CD14-positive monocyte (primary cell): ENCODE measurements at regions not wholly inside any gene's neighbourhood (a gene's known extent, or its start where the extent isn't known, plus 50 kb on each side); places are given as distances from the start of the nearest gene placed in this dataset.

ENCODE experiments used
- DNase-seq, 3 donors: peaks; one replicate each; pipeline ENCODE4 v3.0.0-alpha.2; 2011 to 2022
- H2AFZ ChIP-seq: 2 replicates; pipeline ENCODE4 v1.6.0; 2012; ENCODE audit warnings: mild to moderate bottlenecking, low read depth, low read length, inconsistent platforms; ENCODE audit not compliant: insufficient read depth, poor library complexity, severe bottlenecking
- H3K27ac ChIP-seq, 2 donors: 1 replicate in 1 of 2; 2 replicates in 1 of 2; pipeline ENCODE4 v1.5.1; 2012 to 2013; ENCODE audit warnings: low read length in 2 of 2, control low read depth in 1 of 2, inconsistent platforms in 1 of 2, low read depth in 1 of 2, mild to moderate bottlenecking in 1 of 2
- H3K27me3 ChIP-seq, 2 donors: one replicate each; pipeline versions ENCODE4 v1.6.0 to v1.6.1; 2011 to 2013; ENCODE audit warnings: low read length in 2 of 2; ENCODE audit not compliant: control insufficient read depth in 2 of 2, insufficient read depth in 2 of 2
- H3K36me3 ChIP-seq, 2 donors: replicated peaks in 1 of 2; 1 replicate in 1 of 2; 2 replicates in 1 of 2; pipeline versions ENCODE4 v1.5.1 to v1.6.1; 2012 to 2013; ENCODE audit warnings: low read length in 2 of 2, control low read depth in 1 of 2, inconsistent platforms in 1 of 2, mild to moderate bottlenecking in 1 of 2; ENCODE audit not compliant: insufficient read depth in 2 of 2, control insufficient read depth in 1 of 2
- H3K4me1 ChIP-seq, 2 donors: 1 replicate in 1 of 2; 2 replicates in 1 of 2; pipeline versions ENCODE4 v1.5.1 to v1.6.1; 2012 to 2013; ENCODE audit warnings: low read length in 2 of 2, control low read depth in 1 of 2, inconsistent platforms in 1 of 2, mild to moderate bottlenecking in 1 of 2, moderate library complexity in 1 of 2; ENCODE audit not compliant: insufficient read depth in 2 of 2, control insufficient read depth in 1 of 2
- H3K4me2 ChIP-seq: replicated peaks from 2 replicates; pipeline ENCODE3; 2012; ENCODE audit warnings: low read length, moderate library complexity, mild to moderate bottlenecking; ENCODE audit not compliant: poor library complexity, severe bottlenecking; ENCODE audit errors: extremely low read depth
- H3K4me3 ChIP-seq, 3 experiments: fragments of 200-600 bp in 1 of 3; sonication (generic) in 1 of 3; replicated peaks in 1 of 3; 1 replicate in 2 of 3; 2 replicates in 1 of 3; pipeline ENCODE4 v1.5.1; 2011 to 2013; ENCODE audit warnings: low read length in 3 of 3, mild to moderate bottlenecking in 3 of 3, control low read depth in 2 of 3, low read depth in 2 of 3, inconsistent platforms in 1 of 3, moderate library complexity in 1 of 3
- H3K79me2 ChIP-seq: 2 replicates; pipeline ENCODE4 v1.6.0; 2012; ENCODE audit warnings: mild to moderate bottlenecking, control low read depth, inconsistent platforms, low read length, moderate library complexity; ENCODE audit not compliant: insufficient read depth
- H3K9ac ChIP-seq: 2 replicates; pipeline ENCODE4 v1.6.0; 2017; ENCODE audit warnings: low read length, mild to moderate bottlenecking; ENCODE audit not compliant: insufficient read depth, poor library complexity, severe bottlenecking
- H3K9me3 ChIP-seq, 2 donors: replicated peaks in 1 of 2; 1 replicate in 1 of 2; 2 replicates in 1 of 2; pipeline versions ENCODE4 v1.5.1 to v1.6.1; 2012 to 2013; ENCODE audit warnings: low read length in 2 of 2, control low read depth in 1 of 2; ENCODE audit not compliant: control insufficient read depth in 1 of 2, insufficient read depth in 1 of 2
- H4K20me1 ChIP-seq: 2 replicates; pipeline ENCODE4 v1.6.0; 2012; ENCODE audit warnings: mild to moderate bottlenecking, low read length, control low read depth, moderate library complexity; ENCODE audit not compliant: insufficient read depth
- H3K27ac Mint-ChIP-seq, 7 donors: one replicate each; pipeline ENCODE4 v1.8.0; 2020; ENCODE audit warnings: mild to moderate bottlenecking in 7 of 7, mixed read lengths in 7 of 7, moderate library complexity in 6 of 7, inconsistent platforms in 2 of 7
- H3K27me3 Mint-ChIP-seq, 3 donors: one replicate each; pipeline ENCODE4 v1.8.0; 2021 to 2022; ENCODE audit warnings: low read depth in 3 of 3, mild to moderate bottlenecking in 3 of 3, mixed read lengths in 3 of 3, moderate library complexity in 3 of 3, inconsistent platforms in 1 of 3
- H3K36me3 Mint-ChIP-seq, 2 donors: one replicate each; pipeline ENCODE4 v1.8.0; 2020; ENCODE audit warnings: mixed read lengths in 2 of 2, inconsistent platforms in 1 of 2, mild to moderate bottlenecking in 1 of 2
- H3K4me1 Mint-ChIP-seq: one replicate; pipeline ENCODE4 v1.8.0; 2020; ENCODE audit warnings: mild to moderate bottlenecking, mixed read lengths
- H3K4me3 Mint-ChIP-seq, 2 donors: one replicate each; pipeline ENCODE4 v1.8.0; 2020; ENCODE audit warnings: mild to moderate bottlenecking in 2 of 2, mixed read lengths in 2 of 2, moderate library complexity in 1 of 2
- H3K9me3 Mint-ChIP-seq, 7 donors: one replicate each; pipeline ENCODE4 v1.8.0; 2020 to 2022; ENCODE audit warnings: mixed read lengths in 7 of 7, mild to moderate bottlenecking in 6 of 7, moderate library complexity in 6 of 7, inconsistent platforms in 2 of 7
- WGBS: methylation state at CpG from one replicate; pipeline ENCODE4 v1.1.5; 2013; ENCODE audit warnings: missing lambda C conversion rate; ENCODE audit not compliant: insufficient coverage; 5-methylcytosine and 5-hydroxymethylcytosine counted together
- intact Hi-C, 2 donors: fragments of 100-400 bp; cut with micrococcal nuclease; formaldehyde crosslinking; loops; one replicate each; pipeline versions ENCODE4 v1.15.0 to v1.15.1; 2023
- TF ChIP-seq, protein P1 (sequence below): fragments of 200-600 bp; IDR thresholded peaks from one replicate; pipeline ENCODE4 v1.8.0; 2022; ENCODE audit warnings: antibody characterized with exemption, mild to moderate bottlenecking

DNA sequence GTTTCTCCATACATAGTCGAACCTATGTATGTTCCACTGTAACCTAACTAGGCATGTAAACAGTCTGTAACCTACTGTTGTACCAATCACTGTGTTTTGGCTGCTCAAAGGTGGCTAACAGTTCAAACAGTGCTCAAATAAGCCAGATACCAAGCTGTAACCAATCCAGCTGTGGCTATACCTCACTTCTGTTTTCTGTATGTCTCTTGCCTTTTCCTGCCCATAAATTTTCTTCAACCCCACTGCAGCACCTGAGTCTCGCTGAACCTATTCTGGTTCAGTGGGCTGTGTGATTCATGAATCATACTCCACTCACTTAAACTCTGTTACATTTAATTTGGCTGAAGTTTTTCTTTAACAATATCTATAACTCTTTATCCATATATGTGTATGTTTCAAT is 340.7 kb downstream of the LPIN1 start:
- Mint-ChIP-seq H3K36me3 (no peaks in the 10 kb centered on the region), H3K9me3 (no peaks in the 10 kb centered on the region), H3K4me3 (no peak overlapping the region), H3K27ac (no peak overlapping the region), H3K4me1 (peaks cover 9% of the 10 kb centered on the region), H3K27me3 (peaks cover 0 to 3% (median 2%) of the 10 kb centered on the region in 3 donors)
- Histone ChIP-seq H3K36me3 (no peaks in the 10 kb centered on the region), H3K4me2 (no peak overlapping the region), H3K79me2 (no peaks in the 10 kb centered on the region), H3K9me3 (no peaks in the 10 kb centered on the region), H3K27me3 (no peaks in the 10 kb centered on the region), H3K4me1 (peaks cover 0 to 4% of the 10 kb centered on the region in 2 donors), H2AFZ (no peak overlapping the region), H3K9ac (no peak overlapping the region), H3K27ac (no peak overlapping the region), H3K4me3 (no peak overlapping the region), H4K20me1 (no peaks in the 10 kb centered on the region)
- WGBS = no CpG with 5 or more reads among the region's 2 CpGs
- no peak for DNase-seq
- intact Hi-C loops = no loop called here
- TF ChIP-seq, protein P1, sequence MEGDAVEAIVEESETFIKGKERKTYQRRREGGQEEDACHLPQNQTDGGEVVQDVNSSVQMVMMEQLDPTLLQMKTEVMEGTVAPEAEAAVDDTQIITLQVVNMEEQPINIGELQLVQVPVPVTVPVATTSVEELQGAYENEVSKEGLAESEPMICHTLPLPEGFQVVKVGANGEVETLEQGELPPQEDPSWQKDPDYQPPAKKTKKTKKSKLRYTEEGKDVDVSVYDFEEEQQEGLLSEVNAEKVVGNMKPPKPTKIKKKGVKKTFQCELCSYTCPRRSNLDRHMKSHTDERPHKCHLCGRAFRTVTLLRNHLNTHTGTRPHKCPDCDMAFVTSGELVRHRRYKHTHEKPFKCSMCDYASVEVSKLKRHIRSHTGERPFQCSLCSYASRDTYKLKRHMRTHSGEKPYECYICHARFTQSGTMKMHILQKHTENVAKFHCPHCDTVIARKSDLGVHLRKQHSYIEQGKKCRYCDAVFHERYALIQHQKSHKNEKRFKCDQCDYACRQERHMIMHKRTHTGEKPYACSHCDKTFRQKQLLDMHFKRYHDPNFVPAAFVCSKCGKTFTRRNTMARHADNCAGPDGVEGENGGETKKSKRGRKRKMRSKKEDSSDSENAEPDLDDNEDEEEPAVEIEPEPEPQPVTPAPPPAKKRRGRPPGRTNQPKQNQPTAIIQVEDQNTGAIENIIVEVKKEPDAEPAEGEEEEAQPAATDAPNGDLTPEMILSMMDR = no peak

DNA sequence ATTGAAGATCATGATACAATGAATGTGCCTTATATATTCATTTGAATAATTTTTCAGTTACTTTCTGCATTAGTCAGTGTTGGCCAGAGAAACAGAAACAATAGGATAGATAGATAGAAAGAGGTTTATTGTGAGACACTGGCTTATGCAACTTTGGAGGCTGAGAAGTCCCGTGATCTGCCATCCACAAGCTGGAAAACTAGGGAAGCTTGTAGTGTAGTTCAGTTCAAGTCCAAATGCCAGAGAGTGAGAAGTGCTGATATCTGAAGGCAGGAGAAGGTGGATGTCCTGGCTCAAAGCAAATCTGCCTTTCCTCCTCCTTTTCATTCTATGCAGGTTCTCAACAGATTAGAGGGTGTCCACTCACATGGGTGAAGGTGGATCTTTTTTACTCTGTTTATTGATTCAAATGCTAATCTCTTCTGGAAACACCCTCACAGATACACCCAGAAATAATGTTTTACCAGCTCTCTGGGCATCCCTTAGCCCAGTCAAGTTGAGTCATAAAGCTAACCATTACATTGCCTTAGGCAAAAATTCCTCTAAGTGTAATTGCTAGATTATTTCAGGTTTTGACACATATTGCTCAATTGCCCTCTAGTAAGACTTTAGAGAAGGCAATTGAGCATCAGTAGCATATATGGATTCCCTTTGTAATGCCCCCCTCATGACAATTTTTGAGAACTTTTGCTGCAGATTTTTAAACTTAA is 341.4 kb downstream of the LPIN1 start:
- H3K9me3 Mint-ChIP-seq = no peaks in the 10 kb centered on the region
- no peak overlapping the region for H2AFZ ChIP-seq
- H3K4me2 ChIP-seq = no peak overlapping the region
- no peak overlapping the region for H3K4me3 Mint-ChIP-seq
- intact Hi-C loops = no loop called here
- H3K4me1 ChIP-seq = peaks cover 0 to 4% of the 10 kb centered on the region in 2 donors
- no peak overlapping the region for H3K27ac Mint-ChIP-seq
- H3K9me3 ChIP-seq = no peaks in the 10 kb centered on the region
- H4K20me1 ChIP-seq = no peaks in the 10 kb centered on the region
- TF ChIP-seq, protein P1 = no peak
- no peak overlapping the region for H3K4me3 ChIP-seq
- no peaks in the 10 kb centered on the region for H3K36me3 ChIP-seq
- no peaks in the 10 kb centered on the region for H3K27me3 ChIP-seq
- no peak for DNase-seq
- H3K4me1 Mint-ChIP-seq = peaks cover 9% of the 10 kb centered on the region
- no peaks in the 10 kb centered on the region for H3K79me2 ChIP-seq
- H3K36me3 Mint-ChIP-seq = no peaks in the 10 kb centered on the region
- no peak overlapping the region for H3K9ac ChIP-seq
- WGBS = 67% methylated on average over 1 of the region's 1 CpG
- H3K27ac ChIP-seq = no peak overlapping the region
- peaks cover 0 to 2% (median 0%) of the 10 kb centered on the region in 3 donors for H3K27me3 Mint-ChIP-seq
